ENCODE measurements at regions not wholly inside any gene's neighbourhood (a gene's known extent, or its start where the extent isn't known, plus 50 kb on each side); places are given as distances from the start of the nearest gene placed in this dataset.

DNA sequence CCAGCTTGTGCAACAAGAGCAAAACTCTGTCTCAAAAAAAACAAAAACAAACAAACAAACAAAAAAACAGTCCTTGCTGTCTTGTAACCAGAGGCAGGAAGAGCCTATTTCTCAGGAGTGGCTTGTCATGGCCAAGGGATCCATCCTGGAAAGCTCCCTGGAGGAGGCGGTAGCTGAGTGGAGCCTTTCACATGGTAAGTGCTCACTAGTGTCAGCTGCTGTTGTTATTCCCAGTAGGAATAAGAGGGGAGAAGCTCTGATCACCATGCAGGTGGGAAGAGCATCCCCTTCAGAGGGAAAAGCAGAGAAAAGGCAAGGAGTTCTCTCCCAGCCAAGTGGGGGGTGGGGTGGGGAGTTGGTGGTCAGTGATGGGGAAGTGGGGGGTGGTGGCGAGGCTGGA lies 54.6 kb upstream of the WNT7B start:
- H3K36me3 ChIP-seq (ENCODE audit: control insufficient read depth, insufficient read depth, low read length): no peaks in the 10 kb centered on the region
- H3K14ac ChIP-seq (replicated peaks; ENCODE audit: low read depth, low read length): no peak overlapping the region
- H4K5ac ChIP-seq (ENCODE audit: low read depth, low read length): no peak overlapping the region
- no peak for DNase-seq
- BruUV-seq (replicated peaks): no TSS peak
- H3K27ac ChIP-seq (ENCODE audit: insufficient read depth, low read length): no peak overlapping the region
- in situ Hi-C loops (cut with MboI; ENCODE audit: low sequenced_read_pairs) (no loop called here), intact Hi-C loops (cut with micrococcal nuclease) (no loop called here), dilution Hi-C loops (cut with HindIII; ENCODE audit: low sequenced_read_pairs, unreplicated experiment) (no loop called here)
- H3K79me1 ChIP-seq (ENCODE audit: low read depth in 1 of 2, low read length in 2 of 2): peaks cover 4 to 5% of the 10 kb centered on the region in 2 experiments; a peak in 3 of 4 replicates
- H2BK5ac ChIP-seq (ENCODE audit: low read depth, low read length, poor library complexity, severe bottlenecking): no peak overlapping the region
- no peak overlapping the region for H4K91ac ChIP-seq (ENCODE audit: insufficient read depth, low read depth, low read length)
- 90% methylated on average over 2 of the region's 2 CpGs; no CpG with 5 or more reads in 1 of the 2 experiments for WGBS, 2 experiments (ENCODE audit: extremely low coverage in 2 of 2, insufficient read length in 1 of 2)
- no peak overlapping the region for H4K8ac ChIP-seq (ENCODE audit: low read depth in 2 of 2, low read length in 2 of 2)
- TF ChIP-seq CHD1 (IDR thresholded peaks at IDR 0.05; ENCODE audit: low read depth, low read length): no peak
- no peak for TF ChIP-seq MAZ (IDR thresholded peaks at IDR 0.05; ENCODE audit: borderline replicate concordance, low read depth, low read length)
- no peak for TF ChIP-seq NFE2L2 (IDR thresholded peaks at IDR 0.05; ENCODE audit: low read depth, low read length)
- TF ChIP-seq CEBPB (IDR thresholded peaks at IDR 0.05; ENCODE audit: low read depth, low read length): no peak
- TF ChIP-seq POLR2A (IDR thresholded peaks at IDR 0.05; ENCODE audit: low read depth, low read length): no peak
- no peak for TF ChIP-seq MAFK (IDR thresholded peaks at IDR 0.05; ENCODE audit: low read depth, low read length)
- TF ChIP-seq, protein P1, sequence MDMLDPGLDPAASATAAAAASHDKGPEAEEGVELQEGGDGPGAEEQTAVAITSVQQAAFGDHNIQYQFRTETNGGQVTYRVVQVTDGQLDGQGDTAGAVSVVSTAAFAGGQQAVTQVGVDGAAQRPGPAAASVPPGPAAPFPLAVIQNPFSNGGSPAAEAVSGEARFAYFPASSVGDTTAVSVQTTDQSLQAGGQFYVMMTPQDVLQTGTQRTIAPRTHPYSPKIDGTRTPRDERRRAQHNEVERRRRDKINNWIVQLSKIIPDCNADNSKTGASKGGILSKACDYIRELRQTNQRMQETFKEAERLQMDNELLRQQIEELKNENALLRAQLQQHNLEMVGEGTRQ (IDR thresholded peaks at IDR 0.05; ENCODE audit: low read depth, low read length): no peak
- TF ChIP-seq BHLHE40 (IDR thresholded peaks at IDR 0.05; ENCODE audit: low read depth, low read length): no peak
- TF ChIP-seq, protein P2, sequence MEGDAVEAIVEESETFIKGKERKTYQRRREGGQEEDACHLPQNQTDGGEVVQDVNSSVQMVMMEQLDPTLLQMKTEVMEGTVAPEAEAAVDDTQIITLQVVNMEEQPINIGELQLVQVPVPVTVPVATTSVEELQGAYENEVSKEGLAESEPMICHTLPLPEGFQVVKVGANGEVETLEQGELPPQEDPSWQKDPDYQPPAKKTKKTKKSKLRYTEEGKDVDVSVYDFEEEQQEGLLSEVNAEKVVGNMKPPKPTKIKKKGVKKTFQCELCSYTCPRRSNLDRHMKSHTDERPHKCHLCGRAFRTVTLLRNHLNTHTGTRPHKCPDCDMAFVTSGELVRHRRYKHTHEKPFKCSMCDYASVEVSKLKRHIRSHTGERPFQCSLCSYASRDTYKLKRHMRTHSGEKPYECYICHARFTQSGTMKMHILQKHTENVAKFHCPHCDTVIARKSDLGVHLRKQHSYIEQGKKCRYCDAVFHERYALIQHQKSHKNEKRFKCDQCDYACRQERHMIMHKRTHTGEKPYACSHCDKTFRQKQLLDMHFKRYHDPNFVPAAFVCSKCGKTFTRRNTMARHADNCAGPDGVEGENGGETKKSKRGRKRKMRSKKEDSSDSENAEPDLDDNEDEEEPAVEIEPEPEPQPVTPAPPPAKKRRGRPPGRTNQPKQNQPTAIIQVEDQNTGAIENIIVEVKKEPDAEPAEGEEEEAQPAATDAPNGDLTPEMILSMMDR (conservative IDR thresholded peaks at IDR 0.05; ENCODE audit: low read depth, low read length): no peak
- TF ChIP-seq, protein P3, sequence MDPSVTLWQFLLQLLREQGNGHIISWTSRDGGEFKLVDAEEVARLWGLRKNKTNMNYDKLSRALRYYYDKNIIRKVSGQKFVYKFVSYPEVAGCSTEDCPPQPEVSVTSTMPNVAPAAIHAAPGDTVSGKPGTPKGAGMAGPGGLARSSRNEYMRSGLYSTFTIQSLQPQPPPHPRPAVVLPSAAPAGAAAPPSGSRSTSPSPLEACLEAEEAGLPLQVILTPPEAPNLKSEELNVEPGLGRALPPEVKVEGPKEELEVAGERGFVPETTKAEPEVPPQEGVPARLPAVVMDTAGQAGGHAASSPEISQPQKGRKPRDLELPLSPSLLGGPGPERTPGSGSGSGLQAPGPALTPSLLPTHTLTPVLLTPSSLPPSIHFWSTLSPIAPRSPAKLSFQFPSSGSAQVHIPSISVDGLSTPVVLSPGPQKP (IDR thresholded peaks at IDR 0.05; ENCODE audit: borderline replicate concordance, low read depth, low read length): no peak
- TF ChIP-seq RFX5 (IDR thresholded peaks at IDR 0.05; ENCODE audit: low read depth, low read length): no peak
- H3K9me1 ChIP-seq (ENCODE audit: insufficient read depth, low read length): 0 out of 2 replicates have a peak, but pooled peaks cover under 1% of the 10 kb centered on the region
- peaks cover 16% of the 10 kb centered on the region for H3K27me3 ChIP-seq (ENCODE audit: control insufficient read depth, insufficient read depth, low read length)
- ChIA-PET POLR2A (ENCODE audit: unreplicated experiment) (no interaction called here), CTCF (no interaction called here)
- H2BK15ac ChIP-seq (ENCODE audit: low read depth, low read length): no peak overlapping the region
- H2AFZ ChIP-seq (replicated peaks; ENCODE audit: low read length, poor library complexity): no peak overlapping the region
- no peak overlapping the region for H3K18ac ChIP-seq (ENCODE audit: low read depth, low read length)
- no peak overlapping the region for H2AK9ac ChIP-seq (replicated peaks; ENCODE audit: low read depth, low read length, poor library complexity)
- no peak overlapping the region for H3K56ac ChIP-seq (ENCODE audit: extremely low read depth, insufficient read depth, low read length)
- H4K20me1 ChIP-seq (ENCODE audit: insufficient read depth, low read length): no peaks in the 10 kb centered on the region
- no peak overlapping the region for H2AK5ac ChIP-seq (ENCODE audit: low read depth, low read length)
- peaks cover 4% of the 10 kb centered on the region for H3K4me1 ChIP-seq (ENCODE audit: control insufficient read depth, insufficient read depth, low read length)
- H3K9ac ChIP-seq (ENCODE audit: low read depth, low read length): no peak overlapping the region
- no peak for ATAC-seq (ENCODE audit: low read depth)
- H3K23ac ChIP-seq (ENCODE audit: low read depth, low read length): no peak overlapping the region
- H3K4me2 ChIP-seq (ENCODE audit: low read depth, low read length): no peak overlapping the region
- H3K4me3 ChIP-seq (ENCODE audit: insufficient read depth, low read depth, low read length): no peak overlapping the region
- H3K9me3 ChIP-seq (ENCODE audit: control insufficient read depth, insufficient read depth, low read length): no peaks in the 10 kb centered on the region
- no peak overlapping the region for H2BK20ac ChIP-seq (ENCODE audit: low read depth, low read length)
- no peak overlapping the region for H3K4ac ChIP-seq (ENCODE audit: low read depth, low read length)
- no peak overlapping the region for H2BK120ac ChIP-seq (ENCODE audit: low read depth, low read length)

All from IMR-90 (cell line).